ENCODE measurements at regions not wholly inside any gene's neighbourhood (a gene's known extent, or its start where the extent isn't known, plus 50 kb on each side); places are given as distances from the start of the nearest gene placed in this dataset.

DNA sequence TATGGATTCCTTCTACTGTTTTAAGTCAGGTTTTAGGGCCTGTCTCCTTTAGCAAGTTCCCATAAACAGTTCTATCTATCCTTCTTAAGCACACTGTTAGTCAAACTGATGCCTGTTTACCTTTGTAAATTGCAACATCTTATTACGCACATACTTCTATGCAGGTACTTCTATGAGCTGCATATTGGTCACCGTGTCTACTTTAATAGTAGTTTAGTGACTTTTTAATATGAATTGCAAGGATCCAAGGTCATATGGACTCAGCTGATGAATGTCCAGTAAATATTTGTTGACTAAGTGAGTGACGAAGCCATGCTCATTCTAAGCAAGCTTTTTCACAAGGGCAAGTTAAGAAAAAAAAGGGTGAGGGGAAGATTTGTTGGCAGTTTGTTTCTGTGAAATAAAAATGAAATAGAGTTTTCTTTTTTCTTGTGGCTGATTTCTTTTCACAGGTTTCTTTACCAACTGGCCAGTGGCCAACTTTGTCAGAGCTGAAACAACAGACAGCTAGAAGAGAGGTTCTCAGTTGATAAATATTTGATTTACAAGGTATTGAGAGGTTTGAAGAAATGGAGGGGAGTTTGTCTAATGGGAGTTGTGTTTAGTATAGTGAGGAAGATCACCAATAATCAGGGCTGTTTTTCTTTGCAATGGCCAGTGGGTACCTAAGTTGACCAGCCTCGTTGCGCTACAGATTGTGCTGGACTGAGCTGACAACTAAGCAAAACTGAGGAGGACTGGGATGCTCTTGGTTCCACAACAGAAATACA is 141.1 kb downstream of the SLC15A5 start:
- DNase-seq (ENCODE audit: low spot score): no peak

DNA sequence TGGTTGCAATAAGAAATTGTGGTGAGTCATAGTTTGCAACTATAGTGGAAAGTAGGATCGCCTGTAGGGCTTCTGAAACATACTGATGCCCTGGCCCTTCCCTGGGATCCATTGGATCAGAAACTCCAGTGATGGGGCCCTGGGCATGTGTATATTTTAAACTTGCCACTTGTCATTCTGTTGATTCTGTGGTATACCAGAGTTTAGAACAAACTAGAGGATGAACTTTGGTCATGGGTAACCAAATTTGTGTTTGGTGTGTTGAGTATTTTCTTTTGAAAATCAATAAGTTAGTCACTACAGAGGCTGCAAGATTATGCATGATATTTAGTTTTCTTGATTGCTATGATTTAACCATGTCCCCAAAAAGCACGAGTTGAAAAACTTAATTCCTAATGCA is 142.2 kb downstream of the SLC15A5 start:
- no peak for DNase-seq (ENCODE audit: low spot score)

- no peak for DNase-seq (ENCODE audit: low spot score)
Observed at GRCh38 chr12:16130343-16130742, 147.1 kb downstream of the SLC15A5 start.

- DNase-seq (ENCODE audit: low spot score): no peak
Observed at GRCh38 chr12:16121953-16122352, 155.5 kb downstream of the SLC15A5 start.

GRCh38 chr12:16119618-16120415 is 157.7 kb downstream of the SLC15A5 start:
- no peak for DNase-seq (ENCODE audit: low spot score)

GRCh38 chr12:16118586-16118985 is 158.9 kb downstream of the SLC15A5 start:
- DNase-seq (ENCODE audit: low spot score): no peak

GRCh38 chr12:16112612-16113560 is 164.6 kb downstream of the SLC15A5 start:
- peak; percentile 87 for DNase-seq (ENCODE audit: low spot score)

DNA sequence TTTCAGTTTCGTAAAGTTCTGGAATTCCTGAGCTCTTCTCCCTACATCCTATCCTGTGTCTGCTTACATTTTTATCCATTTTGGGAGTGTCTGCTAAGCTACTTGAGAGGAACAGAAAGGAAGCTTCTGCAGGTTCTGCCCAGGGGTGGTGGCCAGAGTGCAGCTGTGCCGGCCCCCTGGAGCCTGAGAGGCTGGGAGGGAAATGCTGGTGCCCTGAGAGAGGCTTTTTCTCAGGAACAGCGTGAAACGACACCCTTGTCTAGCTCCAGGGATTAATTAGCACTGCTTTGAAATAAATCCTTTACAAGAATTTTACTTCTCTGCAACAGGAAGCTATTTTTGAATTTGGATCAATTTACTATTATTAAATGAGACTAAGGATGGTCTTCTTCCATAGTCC is 165.4 kb downstream of the SLC15A5 start:
- DNase-seq (ENCODE audit: low spot score): no peak

DNA sequence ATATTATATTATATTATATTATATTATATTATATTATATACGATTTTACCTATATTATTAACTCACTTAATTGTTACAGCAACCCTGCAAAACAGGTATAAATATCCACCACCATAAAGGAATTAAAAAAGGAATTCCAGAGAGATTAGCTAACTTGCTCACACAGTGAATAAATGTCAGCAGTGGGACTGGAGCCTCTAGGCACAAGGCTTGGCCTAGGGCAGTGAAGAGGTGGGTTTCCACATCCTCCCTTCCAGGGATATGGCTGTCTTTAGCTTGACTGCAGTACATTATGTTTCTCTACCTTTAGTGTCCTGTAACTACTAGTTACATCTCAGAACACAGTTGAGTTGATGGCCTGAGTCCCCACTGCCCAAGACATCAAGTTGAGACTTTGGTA is 166.9 kb downstream of the SLC15A5 start:
- no peak for DNase-seq (ENCODE audit: low spot score)

DNA sequence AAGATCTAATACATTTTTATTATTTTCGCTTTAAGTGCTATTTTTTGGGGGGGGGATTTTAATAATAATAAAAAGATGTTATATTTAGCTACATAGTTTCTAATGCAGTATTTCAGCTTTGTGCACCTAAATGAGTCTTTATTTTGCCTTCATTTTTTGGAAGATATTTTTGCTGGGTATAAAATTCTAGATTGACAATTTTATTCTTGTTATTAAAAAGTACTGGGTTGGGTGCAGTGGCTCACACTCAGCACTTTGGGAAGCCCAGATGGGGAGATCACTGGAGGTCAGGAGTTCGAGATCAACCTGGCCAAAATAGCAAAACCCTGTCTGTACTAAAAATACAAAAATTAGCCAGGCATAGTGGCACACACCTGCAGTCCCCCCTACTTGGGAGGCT is 173.6 kb downstream of the SLC15A5 start:
- DNase-seq (ENCODE audit: low spot score): no peak

- no peak for DNase-seq (ENCODE audit: low spot score)
Observed at GRCh38 chr12:16100206-16100605, 177.3 kb downstream of the SLC15A5 start.

DNA sequence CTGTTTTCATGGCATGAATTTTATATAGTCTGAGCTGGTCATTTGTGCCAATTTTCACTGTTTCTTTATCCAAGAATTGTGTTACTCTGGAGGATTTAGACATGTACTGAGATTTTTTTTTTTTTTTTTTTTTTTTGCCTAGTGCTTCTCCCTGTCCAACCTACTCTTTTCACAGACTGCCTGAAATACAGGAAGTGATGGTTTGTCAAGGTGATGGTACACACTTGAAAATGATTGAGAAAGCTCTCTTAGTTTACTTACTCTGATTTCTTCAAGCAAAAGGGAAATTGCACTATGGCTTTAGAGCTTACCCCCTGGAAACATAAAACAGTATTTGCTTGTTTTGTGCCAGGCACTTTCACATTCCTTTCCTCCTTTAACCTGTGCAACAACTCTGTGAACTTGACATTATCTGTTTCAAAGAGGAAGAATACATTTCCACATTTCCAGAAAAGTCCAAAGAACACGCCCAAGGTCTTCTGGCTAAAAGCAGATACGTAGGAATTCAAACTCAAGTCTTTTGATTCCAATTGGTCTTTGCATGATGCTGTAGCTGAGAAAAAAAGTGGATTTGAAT is 181.1 kb downstream of the SLC15A5 start:
- DNase-seq (ENCODE audit: low spot score): no peak

GRCh38 chr12:16095531-16096110 is 181.9 kb downstream of the SLC15A5 start:
- no peak for DNase-seq (ENCODE audit: low spot score)

- DNase-seq (ENCODE audit: low spot score): no peak
Observed at GRCh38 chr12:16094437-16094836, 183.0 kb downstream of the SLC15A5 start.

DNA sequence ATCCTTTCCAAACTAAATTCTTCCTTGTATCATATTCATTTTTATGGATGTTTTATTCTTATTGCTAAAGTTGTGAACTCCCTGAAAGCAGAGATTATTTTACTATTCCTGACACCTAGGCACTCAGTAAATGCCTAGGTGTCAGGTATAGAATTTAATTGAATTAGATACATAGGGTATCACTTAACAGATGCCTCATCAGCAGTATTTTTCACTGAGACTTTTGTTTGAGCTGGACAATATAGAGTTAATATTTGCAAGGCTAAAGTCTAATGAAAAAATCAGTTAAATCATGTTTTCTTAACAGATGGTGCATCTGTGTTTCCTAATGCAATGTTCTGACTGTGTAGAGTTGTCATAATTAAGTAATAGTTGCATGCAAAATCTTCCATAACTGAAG is 182.7 kb downstream of the DERA start:
- DNase-seq (ENCODE audit: low spot score): no peak

GRCh38 chr12:16090974-16091373 is 179.8 kb downstream of the DERA start:
- no peak for DNase-seq (ENCODE audit: low spot score)

DNA sequence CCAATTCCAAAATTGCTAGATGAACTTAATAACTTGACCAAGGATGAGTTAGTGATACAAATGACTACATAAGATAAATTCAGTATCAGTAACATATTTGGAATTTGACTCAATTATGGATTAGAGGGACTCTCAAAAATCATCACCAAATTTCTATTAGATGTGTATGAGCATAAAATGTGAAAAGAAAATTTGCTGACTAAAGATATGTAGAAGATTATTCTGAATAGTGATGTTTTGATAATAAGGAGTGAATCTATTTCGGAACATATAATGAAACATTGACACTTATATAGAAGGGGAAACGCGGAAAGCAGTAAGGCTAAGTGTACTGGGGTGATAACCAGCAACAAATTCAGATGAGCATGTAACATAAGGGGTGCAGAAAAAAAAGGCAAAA is 177.3 kb downstream of the DERA start:
- no peak for DNase-seq (ENCODE audit: low spot score)
